ENCODE measurements at regions not wholly inside any gene's neighbourhood (a gene's known extent, or its start where the extent isn't known, plus 50 kb on each side); places are given as distances from the start of the nearest gene placed in this dataset.

GRCh38 chr5:120162321-120162720 lies 301.8 kb upstream of the PRR16 start:
- TF ChIP-seq, protein P1, sequence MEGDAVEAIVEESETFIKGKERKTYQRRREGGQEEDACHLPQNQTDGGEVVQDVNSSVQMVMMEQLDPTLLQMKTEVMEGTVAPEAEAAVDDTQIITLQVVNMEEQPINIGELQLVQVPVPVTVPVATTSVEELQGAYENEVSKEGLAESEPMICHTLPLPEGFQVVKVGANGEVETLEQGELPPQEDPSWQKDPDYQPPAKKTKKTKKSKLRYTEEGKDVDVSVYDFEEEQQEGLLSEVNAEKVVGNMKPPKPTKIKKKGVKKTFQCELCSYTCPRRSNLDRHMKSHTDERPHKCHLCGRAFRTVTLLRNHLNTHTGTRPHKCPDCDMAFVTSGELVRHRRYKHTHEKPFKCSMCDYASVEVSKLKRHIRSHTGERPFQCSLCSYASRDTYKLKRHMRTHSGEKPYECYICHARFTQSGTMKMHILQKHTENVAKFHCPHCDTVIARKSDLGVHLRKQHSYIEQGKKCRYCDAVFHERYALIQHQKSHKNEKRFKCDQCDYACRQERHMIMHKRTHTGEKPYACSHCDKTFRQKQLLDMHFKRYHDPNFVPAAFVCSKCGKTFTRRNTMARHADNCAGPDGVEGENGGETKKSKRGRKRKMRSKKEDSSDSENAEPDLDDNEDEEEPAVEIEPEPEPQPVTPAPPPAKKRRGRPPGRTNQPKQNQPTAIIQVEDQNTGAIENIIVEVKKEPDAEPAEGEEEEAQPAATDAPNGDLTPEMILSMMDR (IDR thresholded peaks at IDR 0.05), result no peak
- no peak for TF ChIP-seq ZFX (IDR thresholded peaks at IDR 0.05; ENCODE audit: borderline replicate concordance)

Measured in 22Rv1 (cell line).